HEK293 (cell line): ENCODE measurements at regions not wholly inside any gene's neighbourhood (a gene's known extent, or its start where the extent isn't known, plus 50 kb on each side); places are given as distances from the start of the nearest gene placed in this dataset.

Experiments
- CTCF ChIA-PET: fragments of 350-600 bp; formaldehyde crosslinking; extraction: SDS; loops from one replicate; lab custom pipeline; 2021; ENCODE audit warnings: antibody characterized with exemption; lab: Yijun Ruan, JAX
- POLR2A ChIA-PET: fragments of 300-600 bp; formaldehyde crosslinking; extraction: SDS; loops from one replicate; lab custom pipeline; 2020; ENCODE audit warnings: antibody characterized with exemption, inconsistent platforms; lab: Yijun Ruan, JAX
- H3K27ac ChIP-seq: fragments of 200-500 bp; sonication (Bioruptor generic); 2 replicates; pipeline ENCODE4 v1.5.1; 2014; ENCODE audit warnings: low read depth, low read length, control low read depth, inconsistent platforms; ENCODE audit errors: extremely low read depth
- H3K36me3 ChIP-seq, 2 experiments: fragments of 200-500 bp in 1 of 2; sonication (Bioruptor generic) in 1 of 2; 1 replicate in 1 of 2; 2 replicates in 1 of 2; pipeline ENCODE4 v1.5.1; 2014 to 2017; ENCODE audit warnings: inconsistent platforms in 2 of 2, low read length in 2 of 2; ENCODE audit not compliant: control insufficient read depth in 2 of 2, insufficient read depth in 1 of 2
- H3K4me1 ChIP-seq: fragments of 200-500 bp; sonication (Bioruptor generic); 2 replicates; pipeline ENCODE4 v1.5.1; 2014; ENCODE audit warnings: mild to moderate bottlenecking, low read length, inconsistent platforms; ENCODE audit not compliant: control insufficient read depth, insufficient read depth
- H3K4me3 ChIP-seq: 2 replicates; pipeline ENCODE4 v1.5.1; 2011; ENCODE audit warnings: low read depth, mild to moderate bottlenecking, control low read depth, low read length, moderate library complexity
- H3K9me3 ChIP-seq: fragments of 200-500 bp; sonication (Bioruptor generic); 2 replicates; pipeline ENCODE4 v1.5.1; 2014; ENCODE audit warnings: low read depth, low read length, inconsistent platforms; ENCODE audit not compliant: control insufficient read depth, insufficient read depth
- KLF1 ChIP-seq: fragments of 450-650 bp; formaldehyde crosslinking; IDR thresholded peaks from 2 replicates; pipeline ENCODE4 v1.5.1; 2016; ENCODE audit warnings: missing biosample characterization, missing genetic modification characterization
- REST ChIP-seq: fragments of 450-650 bp; formaldehyde crosslinking; IDR thresholded peaks from 2 replicates; pipeline ENCODE4 v1.5.1; 2016; ENCODE audit warnings: missing biosample characterization, missing genetic modification characterization
- SALL2 ChIP-seq: fragments of 450-650 bp; formaldehyde crosslinking; IDR thresholded peaks from 2 replicates; pipeline ENCODE4 v1.5.0; 2017; ENCODE audit warnings: missing biosample characterization, mild to moderate bottlenecking, missing genetic modification characterization, borderline replicate concordance
- ZBTB17 ChIP-seq: fragments of 450-650 bp; formaldehyde crosslinking; IDR thresholded peaks from 2 replicates; pipeline ENCODE4 v1.5.1; 2016; ENCODE audit warnings: missing biosample characterization, missing genetic modification characterization
- ZFP69B ChIP-seq: fragments of 450-650 bp; formaldehyde crosslinking; IDR thresholded peaks from 2 replicates; pipeline ENCODE4 v1.5.1; 2016; ENCODE audit warnings: missing biosample characterization, missing genetic modification characterization
- ZIC2 ChIP-seq: fragments of 450-650 bp; formaldehyde crosslinking; IDR thresholded peaks from 2 replicates; pipeline ENCODE4 v1.5.1; 2016; ENCODE audit warnings: missing biosample characterization, missing genetic modification characterization
- ZNF350 ChIP-seq: fragments of 450-650 bp; formaldehyde crosslinking; IDR thresholded peaks from 2 replicates; pipeline ENCODE4 v1.5.0; 2017; ENCODE audit warnings: missing biosample characterization, mild to moderate bottlenecking, missing genetic modification characterization
- ZNF362 ChIP-seq: fragments of 450-650 bp; formaldehyde crosslinking; IDR thresholded peaks from 2 replicates; pipeline ENCODE4 v1.5.1; 2016; ENCODE audit warnings: missing biosample characterization, missing genetic modification characterization
- ZNF391 ChIP-seq: fragments of 450-650 bp; formaldehyde crosslinking; IDR thresholded peaks from 2 replicates; pipeline ENCODE4 v1.5.1; 2016; ENCODE audit warnings: low read depth, missing biosample characterization, missing genetic modification characterization, borderline replicate concordance
- ZNF416 ChIP-seq: fragments of 450-650 bp; formaldehyde crosslinking; IDR thresholded peaks from 2 replicates; pipeline ENCODE4 v1.5.1; 2016; ENCODE audit warnings: missing biosample characterization, missing genetic modification characterization
- ZNF426 ChIP-seq: fragments of 450-650 bp; formaldehyde crosslinking; IDR thresholded peaks from 2 replicates; pipeline ENCODE4 v1.5.1; 2017; ENCODE audit warnings: missing biosample characterization, missing genetic modification characterization, mild to moderate bottlenecking, inconsistent platforms, moderate library complexity
- ZNF514 ChIP-seq: fragments of 450-650 bp; formaldehyde crosslinking; IDR thresholded peaks from 2 replicates; pipeline ENCODE4 v1.5.1; 2016; ENCODE audit warnings: missing biosample characterization, missing genetic modification characterization
- ZNF521 ChIP-seq: fragments of 450-650 bp; formaldehyde crosslinking; IDR thresholded peaks from 2 replicates; pipeline ENCODE4 v1.5.1; 2017; ENCODE audit warnings: missing biosample characterization, mild to moderate bottlenecking, missing genetic modification characterization
- ZNF548 ChIP-seq: fragments of 450-650 bp; formaldehyde crosslinking; IDR thresholded peaks from 2 replicates; pipeline ENCODE4 v1.5.1; 2016; ENCODE audit warnings: missing biosample characterization, missing genetic modification characterization
- ZNF585B ChIP-seq: fragments of 450-650 bp; formaldehyde crosslinking; IDR thresholded peaks from 2 replicates; pipeline ENCODE4 v1.5.1; 2016; ENCODE audit warnings: missing biosample characterization, missing genetic modification characterization
- ZNF629 ChIP-seq: fragments of 450-650 bp; formaldehyde crosslinking; IDR thresholded peaks from 2 replicates; pipeline ENCODE4 v1.5.1; 2017; ENCODE audit warnings: missing biosample characterization, missing genetic modification characterization
- ZNF660 ChIP-seq: fragments of 450-650 bp; IDR thresholded peaks from 2 replicates; pipeline ENCODE4 v1.5.1; 2018; ENCODE audit warnings: missing biosample characterization, mild to moderate bottlenecking, missing genetic modification characterization
- ZNF785 ChIP-seq: fragments of 450-650 bp; formaldehyde crosslinking; IDR thresholded peaks from 2 replicates; pipeline ENCODE4 v1.5.1; 2016; ENCODE audit warnings: missing biosample characterization, missing genetic modification characterization
- ZSCAN30 ChIP-seq: fragments of 450-650 bp; IDR thresholded peaks from 2 replicates; pipeline ENCODE4 v1.5.1; 2018; ENCODE audit warnings: missing biosample characterization, mild to moderate bottlenecking, missing genetic modification characterization, moderate library complexity
- TF ChIP-seq, protein P1 (sequence below): fragments of 450-650 bp; formaldehyde crosslinking; IDR thresholded peaks from 2 replicates; pipeline ENCODE4 v1.5.1; 2017; ENCODE audit warnings: missing biosample characterization, missing genetic modification characterization
- TF ChIP-seq, protein P2 (sequence below): fragments of 450-650 bp; formaldehyde crosslinking; IDR thresholded peaks from 2 replicates; pipeline ENCODE4 v1.5.1; 2017; ENCODE audit warnings: missing biosample characterization, missing genetic modification characterization

DNA sequence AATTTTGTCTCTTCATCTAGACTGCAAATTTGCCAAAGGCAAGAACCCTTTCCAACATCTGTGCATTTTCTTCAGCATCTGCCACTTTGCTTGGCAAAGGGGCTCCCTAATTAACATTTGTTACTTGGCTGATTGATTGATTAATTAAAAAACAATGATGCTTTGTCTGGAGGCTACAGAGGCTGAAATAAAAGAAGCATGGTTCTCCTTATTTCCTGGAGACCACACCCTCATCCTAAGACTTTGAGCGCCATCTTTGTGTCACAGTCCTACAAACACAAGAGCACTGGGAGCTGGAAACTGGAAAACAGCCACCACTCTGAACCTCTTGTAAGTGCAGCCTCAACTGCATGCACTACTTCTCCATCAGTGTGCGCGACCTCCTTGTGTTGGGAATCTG, 189.2 kb downstream of the C7orf25 start (continued):
- TF ChIP-seq, protein P1, sequence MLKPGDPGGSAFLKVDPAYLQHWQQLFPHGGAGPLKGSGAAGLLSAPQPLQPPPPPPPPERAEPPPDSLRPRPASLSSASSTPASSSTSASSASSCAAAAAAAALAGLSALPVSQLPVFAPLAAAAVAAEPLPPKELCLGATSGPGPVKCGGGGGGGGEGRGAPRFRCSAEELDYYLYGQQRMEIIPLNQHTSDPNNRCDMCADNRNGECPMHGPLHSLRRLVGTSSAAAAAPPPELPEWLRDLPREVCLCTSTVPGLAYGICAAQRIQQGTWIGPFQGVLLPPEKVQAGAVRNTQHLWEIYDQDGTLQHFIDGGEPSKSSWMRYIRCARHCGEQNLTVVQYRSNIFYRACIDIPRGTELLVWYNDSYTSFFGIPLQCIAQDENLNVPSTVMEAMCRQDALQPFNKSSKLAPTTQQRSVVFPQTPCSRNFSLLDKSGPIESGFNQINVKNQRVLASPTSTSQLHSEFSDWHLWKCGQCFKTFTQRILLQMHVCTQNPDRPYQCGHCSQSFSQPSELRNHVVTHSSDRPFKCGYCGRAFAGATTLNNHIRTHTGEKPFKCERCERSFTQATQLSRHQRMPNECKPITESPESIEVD (tag by site-specific recombination), result no peak
- TF ChIP-seq KLF1 (tag by site-specific recombination), result no peak
- no peak for TF ChIP-seq ZSCAN30 (tag by site-specific recombination)
- no peak for TF ChIP-seq ZNF362 (tag by site-specific recombination)
- TF ChIP-seq REST (tag by site-specific recombination), result no peak
- no peak for TF ChIP-seq ZBTB17
- TF ChIP-seq ZNF426, result no peak

DNA sequence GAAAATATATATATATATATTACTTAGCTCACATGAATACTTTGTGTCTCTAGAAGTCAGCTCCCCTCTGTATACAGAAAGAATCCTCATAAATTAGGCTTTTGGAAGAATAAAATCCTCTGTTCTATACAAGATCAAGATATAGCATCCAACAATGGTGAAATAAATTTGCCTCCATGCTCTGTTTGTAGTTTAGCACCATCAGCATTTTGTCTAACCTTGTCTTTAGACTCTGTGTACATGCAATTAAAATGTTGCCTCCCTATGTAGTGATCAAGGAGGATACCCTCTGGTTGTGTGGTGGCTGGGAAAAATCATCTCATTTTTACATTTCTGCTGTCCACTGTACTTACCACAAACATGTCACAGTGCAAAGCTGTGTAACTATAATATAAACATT, 189.7 kb downstream of the C7orf25 start:
- TF ChIP-seq ZNF585B (tag by site-specific recombination), result no peak
- TF ChIP-seq ZNF350 (tag by site-specific recombination), result no peak
- TF ChIP-seq ZNF660 (tag by site-specific recombination), result no peak
- no peak for TF ChIP-seq ZIC2
- no peak for TF ChIP-seq ZNF514 (tag by site-specific recombination)
- TF ChIP-seq SALL2 (tag by site-specific recombination), result no peak
- TF ChIP-seq ZNF391 (tag by site-specific recombination), result no peak
- TF ChIP-seq ZFP69B (tag by site-specific recombination), result no peak
- no peak for TF ChIP-seq ZNF629 (tag by site-specific recombination)
- TF ChIP-seq ZNF416 (tag by site-specific recombination), result no peak
- TF ChIP-seq, protein P2, sequence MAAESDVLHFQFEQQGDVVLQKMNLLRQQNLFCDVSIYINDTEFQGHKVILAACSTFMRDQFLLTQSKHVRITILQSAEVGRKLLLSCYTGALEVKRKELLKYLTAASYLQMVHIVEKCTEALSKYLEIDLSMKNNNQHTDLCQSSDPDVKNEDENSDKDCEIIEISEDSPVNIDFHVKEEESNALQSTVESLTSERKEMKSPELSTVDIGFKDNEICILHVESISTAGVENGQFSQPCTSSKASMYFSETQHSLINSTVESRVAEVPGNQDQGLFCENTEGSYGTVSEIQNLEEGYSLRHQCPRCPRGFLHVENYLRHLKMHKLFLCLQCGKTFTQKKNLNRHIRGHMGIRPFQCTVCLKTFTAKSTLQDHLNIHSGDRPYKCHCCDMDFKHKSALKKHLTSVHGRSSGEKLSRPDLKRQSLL (tag by site-specific recombination), result no peak
- TF ChIP-seq ZNF785 (tag by site-specific recombination), result no peak
- no peak for TF ChIP-seq ZNF548
- no peak for TF ChIP-seq ZNF521 (tag by site-specific recombination)
- TF ChIP-seq, all 188 proteins: peak for 0
- Histone ChIP-seq H3K27ac (no peak overlapping the region), H3K9me3 (no peaks in the 10 kb centered on the region), H3K4me1 (no peaks in the 10 kb centered on the region), H3K4me3 (no peak overlapping the region), H3K36me3 (no peaks in the 10 kb centered on the region)
- ChIA-PET CTCF (interaction anchor here (3.0 kb wide), 1 partner anchor 23 kb away, joined by 10 read pairs; no protein-coding TSS in a partner anchor), POLR2A (no interaction called here)
